NCI-H2227 treated with DMSO at 0.1 percent for 48 hours (cell line): ENCODE measurements at regions not wholly inside any gene's neighbourhood (a gene's known extent, or its start where the extent isn't known, plus 50 kb on each side); places are given as distances from the start of the nearest gene placed in this dataset.
"Not testable (repeated sequence)": the region's sequence is repeated elsewhere in the genome, so short reads cannot be mapped to it uniquely, and the experiment has no call there.

Experiments
- DNase-seq: peaks from one replicate; lab custom pipeline; 2025; lab: John Stamatoyannopoulos, UW

DNA sequence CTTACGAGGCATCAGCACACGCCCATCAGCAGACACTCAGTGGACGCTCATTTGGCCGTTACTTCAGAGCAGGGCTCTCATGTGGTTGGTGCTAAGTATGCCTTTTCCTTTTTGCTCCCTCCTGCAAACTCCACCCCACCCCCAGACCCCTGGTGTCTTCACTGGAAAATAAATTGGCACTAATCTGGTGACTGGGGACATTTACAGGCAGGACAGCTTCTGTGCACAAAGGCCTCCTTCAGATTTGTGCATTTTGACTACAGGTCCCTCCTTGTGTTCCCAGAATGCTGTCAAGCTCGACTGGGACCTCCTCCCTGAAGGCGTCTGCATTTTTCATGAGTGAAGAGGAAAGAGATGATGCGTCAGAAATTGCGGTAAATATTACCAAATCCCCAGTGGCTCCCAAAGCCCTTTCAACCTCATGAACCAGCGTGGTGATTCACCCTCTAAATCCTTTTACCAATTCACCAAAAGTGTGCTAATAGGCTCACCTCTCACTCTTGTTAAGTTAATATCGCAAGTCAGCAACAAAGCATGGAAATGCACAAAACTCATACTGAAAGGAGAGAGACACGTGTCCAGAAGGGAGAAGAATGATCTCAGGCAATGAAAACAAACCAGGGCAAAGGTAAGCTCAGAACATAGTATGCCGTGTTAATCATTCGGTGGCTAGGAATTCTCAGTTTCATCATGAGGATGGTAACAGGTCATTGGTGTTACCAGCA, 119.0 kb downstream of the NKX6-1 start:
- no peak for DNase-seq

DNA sequence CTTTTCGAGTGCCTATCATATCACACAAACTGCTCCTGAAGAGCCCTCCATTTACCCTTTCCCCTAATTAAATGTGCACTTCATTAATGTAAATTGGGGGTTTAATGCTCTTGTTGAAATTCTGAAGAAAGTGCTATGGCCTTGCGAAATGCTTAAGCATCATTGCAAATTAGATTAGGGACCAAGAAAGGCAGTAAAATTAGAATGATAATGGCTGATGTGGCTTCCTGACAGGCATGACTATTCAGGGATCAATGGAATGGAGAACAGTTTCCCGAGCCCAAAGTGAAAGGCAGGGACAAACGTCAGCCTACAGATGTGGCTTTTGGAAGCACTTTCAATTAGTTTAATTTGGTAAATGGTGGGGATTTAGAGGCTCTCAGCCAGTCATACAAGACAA, 120.1 kb downstream of the NKX6-1 start:
- no peak for DNase-seq

DNA sequence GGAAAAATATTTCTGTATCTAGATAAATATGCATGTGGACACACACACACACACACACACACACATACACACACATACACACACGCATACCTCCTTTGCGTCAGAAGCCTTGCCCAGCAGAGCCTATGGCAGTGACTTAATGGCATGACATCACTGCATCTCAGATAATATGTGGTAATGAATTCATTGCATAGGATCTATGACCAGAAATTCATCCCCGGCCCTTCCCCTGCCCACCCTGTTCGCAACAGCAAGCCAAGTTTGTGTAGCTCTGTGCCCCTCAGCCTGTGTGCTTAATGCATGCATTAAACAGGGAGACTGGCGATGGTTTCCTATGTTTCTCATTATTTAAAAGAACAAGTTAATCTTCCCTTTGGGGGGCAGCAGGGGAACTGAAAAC, 120.7 kb downstream of the NKX6-1 start:
- DNase-seq: no peak

GRCh38 chr4:84366907-84367306, 132.2 kb downstream of the NKX6-1 start:
- no peak for DNase-seq

GRCh38 chr4:84366161-84366560, 132.9 kb downstream of the NKX6-1 start:
- DNase-seq: no peak

DNA sequence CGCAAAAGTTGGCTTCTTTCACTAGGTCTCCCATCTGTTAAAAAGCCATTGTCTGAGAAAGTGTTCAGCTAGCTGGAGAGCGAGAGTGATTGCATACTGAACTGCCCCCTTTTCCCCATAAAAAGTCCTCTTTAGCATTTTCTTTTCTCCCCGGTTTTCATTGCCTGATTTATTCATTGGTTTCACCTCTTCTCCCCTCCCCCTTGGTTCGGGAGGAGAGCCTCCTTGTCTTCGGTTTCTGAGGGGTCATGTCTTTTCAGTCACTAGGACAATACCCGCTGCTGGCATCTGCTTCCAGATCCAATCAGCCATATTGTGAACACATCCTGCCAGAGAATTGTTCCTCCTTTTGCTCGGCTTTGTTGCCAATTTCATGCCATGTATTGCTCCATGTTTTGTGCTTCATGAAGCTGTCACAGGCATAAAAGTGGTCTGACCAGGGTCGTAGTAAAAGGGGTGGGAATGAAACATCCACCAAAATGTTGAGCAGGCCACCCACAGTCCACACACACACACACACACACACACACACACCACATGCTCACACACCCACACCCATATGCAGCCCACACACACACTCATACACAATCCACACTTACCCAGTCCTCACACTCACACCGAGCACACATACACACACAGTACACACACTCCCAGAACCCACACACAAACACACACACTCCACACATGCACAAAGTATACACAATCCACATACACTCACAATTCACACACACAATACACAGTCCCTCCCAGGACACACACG, 136.0 kb downstream of the NKX6-1 start:
- no peak for DNase-seq

DNA sequence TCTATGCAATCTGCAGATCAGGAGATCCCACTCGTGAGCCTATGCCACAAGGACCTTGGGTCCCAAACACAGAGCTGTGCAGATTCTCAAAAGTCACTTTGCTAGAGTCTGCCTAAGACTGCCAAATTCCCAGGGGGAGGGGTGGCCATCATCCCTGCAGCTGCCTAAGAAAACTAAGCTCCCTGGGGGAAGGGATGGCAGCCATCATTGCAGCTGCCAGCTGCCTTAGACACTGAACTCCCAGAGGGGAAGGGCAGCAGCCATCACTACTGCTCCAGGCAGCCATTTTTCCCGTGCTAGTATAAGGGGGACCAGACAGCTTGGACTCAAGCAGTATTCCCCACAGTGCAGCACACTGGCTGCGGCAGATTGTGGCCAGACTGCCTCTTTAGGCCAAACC, 156.9 kb downstream of the NKX6-1 start:
- DNase-seq: no peak

DNA sequence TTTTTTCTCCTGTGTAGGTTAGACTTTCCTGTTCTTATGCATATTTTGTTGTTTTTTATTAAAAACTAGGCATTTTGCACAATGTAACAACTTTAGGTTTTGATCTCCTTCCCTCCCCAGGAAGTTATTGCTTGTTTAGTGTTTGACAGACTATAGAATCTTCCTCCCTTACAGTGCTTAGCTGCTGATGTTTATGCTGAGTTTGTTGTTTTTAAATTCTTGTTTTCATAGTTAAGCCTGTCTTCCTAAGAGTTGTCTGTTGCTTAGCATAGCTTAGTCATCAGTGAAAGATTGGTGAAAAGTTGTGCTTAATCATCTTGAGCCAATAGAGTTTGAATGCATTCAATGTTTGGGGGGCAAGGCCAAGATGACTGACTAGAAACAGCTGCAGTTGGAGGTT, 157.5 kb downstream of the NKX6-1 start:
- no peak for DNase-seq

DNA sequence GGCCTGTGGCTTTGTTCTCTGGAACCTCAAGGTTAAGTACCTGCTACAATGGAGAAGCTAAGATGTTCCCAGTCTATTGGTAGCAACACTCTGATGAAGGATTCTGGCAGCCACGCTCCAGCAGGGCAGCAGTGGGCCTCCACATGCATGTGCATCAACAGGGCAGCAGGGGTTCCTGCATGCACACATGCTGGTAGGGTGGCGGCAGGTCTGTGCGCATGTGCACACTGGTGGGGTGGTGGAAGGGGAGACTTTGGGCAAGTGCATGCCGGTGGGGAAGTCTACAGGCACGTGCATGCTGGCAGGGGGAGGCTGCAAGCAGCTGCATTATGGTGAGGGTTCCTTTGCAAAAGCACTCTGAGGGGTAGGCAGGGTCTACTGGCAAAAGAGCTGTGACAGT, 160.7 kb downstream of the NKX6-1 start:
- DNase-seq: no peak

DNA sequence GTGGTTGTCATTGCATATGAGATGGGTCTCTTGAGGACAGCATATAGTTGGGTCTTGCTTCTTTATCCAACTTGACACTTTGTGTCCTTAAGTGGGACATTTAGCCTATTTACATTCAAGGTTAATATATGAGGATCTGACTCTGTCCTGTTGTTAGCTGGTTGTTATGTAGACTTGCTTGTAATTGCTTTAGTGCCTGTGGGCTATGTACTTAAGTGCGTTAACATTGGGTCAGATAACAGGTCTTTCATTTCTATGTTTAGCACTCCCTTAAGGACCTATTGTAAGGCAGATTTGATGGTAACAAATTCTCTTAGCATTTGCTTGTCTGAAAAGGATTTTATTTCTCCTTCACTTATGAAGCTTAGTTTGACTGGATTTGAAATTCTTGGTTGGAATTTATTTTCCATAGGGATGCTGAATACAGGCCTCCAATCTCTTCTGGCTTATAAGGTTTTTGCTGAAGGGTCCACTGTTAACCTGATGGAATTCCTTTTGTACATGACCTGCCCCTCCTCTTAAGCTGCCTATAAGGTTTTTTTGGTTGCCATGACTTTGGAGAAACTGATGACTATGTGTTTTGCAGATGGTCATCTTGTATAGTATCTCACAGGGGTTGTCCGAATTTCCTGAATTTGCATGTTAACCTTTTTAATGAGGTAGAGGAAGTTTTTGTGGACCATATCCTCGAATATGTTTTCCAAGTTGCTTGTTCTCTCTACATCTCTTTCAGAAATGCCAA, 162.0 kb downstream of the NKX6-1 start:
- no peak for DNase-seq

GRCh38 chr4:84327526-84327925, 171.6 kb downstream of the NKX6-1 start:
- DNase-seq: no peak

DNA sequence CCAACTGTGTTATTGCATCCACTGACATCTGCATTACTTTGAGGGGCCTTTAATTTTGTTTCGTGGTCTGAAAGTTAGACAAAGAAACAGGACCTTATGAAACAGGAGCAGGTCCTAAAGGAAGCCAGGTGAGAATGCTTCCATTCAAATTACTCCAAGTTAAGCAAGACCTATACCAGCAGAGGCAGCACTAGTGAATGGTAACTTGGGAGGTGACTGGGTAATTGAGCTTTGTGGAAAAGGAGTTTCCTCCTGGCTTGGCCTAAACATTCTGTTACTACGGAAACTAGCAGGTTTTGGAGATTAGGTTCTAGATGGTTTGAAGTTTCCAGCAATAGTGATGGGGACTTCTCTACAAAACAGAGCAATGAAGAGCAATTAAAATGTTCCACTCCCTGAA, 173.5 kb downstream of the NKX6-1 start:
- DNase-seq: no peak

DNA sequence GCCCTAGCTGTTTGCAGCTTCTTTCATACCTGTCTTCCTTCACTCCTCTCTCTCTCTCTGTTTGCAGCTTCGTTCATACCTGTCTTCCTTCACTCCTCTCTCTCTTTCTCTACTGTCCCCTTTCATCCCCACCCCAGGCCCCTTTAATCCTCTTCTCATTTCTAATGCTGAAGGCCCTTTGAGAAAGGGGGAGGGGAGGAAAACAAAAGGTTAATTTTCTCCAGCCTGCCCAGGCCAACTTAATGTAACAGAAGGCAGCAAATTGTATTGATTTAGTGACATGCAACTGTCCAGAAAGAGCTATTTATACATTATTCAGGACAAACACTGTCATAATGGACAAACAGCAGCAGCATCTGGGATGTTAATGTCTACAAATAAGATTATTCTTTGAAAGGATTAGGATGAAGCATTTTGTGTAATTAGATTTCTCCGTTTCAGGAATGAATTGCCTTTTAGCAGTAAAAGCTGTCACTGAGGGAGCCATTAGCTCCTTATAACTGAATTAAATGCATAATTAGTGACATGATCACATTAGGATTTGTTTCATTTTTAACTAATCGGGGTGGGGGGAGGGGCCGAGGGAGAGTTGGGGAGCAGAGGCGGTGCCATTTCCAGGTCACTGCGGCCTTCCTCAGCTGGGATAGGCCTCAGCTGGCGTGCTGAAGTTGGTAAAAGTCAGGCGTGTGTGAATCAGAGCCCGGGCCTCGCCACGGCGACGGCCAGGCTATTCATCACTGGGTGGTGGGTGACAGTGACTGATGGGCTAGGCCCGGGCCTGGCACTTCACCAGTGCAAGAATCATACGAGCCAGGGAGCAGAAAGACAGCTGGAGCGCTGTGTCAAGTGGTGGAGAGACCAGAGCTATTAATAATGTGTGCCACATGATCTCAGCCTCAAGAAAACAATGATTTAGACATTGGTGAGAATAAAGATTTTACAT, 174.5 kb downstream of the NKX6-1 start:
- DNase-seq: peak; percentile 5

- no peak for DNase-seq
These were observed 180.0 kb downstream of the NKX6-1 start for GRCh38 chr4:84319124-84319523.

DNA sequence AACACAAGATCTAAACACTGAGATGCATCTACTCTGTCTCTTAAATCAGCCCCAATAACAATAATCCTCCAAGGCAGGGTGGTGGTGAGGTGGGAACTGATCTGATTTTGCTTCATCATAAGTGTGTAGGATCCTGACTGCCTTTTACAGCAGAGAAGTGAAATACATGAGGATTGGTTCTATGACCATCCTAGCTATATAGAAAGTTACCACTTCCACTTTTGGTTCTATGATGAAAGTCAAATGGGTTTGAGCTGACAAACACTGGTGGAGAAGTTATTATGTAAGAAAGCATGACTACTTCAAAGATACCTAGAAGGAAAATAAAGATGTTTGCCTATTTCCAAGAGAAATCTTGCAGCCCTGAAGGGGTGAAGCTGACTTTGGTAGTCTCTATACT, 181.6 kb downstream of the NKX6-1 start:
- no peak for DNase-seq

GRCh38 chr4:84312426-84313012, 186.6 kb downstream of the NKX6-1 start:
- DNase-seq: no peak

GRCh38 chr4:84309191-84309590, 189.9 kb downstream of the NKX6-1 start:
- DNase-seq: no peak

DNA sequence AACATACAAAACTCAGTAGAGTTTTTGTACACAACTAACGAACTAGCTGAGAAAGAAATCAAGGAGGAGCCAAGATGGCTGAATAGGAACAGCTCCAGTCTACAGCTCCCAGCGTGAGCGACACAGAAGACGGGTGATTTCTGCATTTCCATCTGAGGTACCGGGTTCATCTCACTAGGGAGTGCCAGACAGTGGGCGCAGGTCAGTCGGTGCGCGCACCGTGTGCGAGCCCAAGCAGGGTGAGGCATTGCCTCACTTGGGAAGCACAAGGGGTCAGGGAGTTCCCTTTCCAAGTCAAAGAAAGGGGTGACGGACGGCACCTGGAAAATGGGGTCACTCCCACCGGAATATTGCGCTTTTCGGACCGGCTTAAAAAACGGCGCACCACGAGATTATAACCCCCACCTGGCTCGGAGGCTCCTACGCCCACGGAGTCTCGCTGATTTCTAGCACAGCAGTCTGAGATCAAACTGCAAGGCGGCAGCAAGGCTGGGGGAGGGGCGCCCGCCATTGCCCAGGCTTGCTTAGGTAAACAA, 200.3 kb downstream of the NKX6-1 start:
- not testable (repeated sequence) for DNase-seq

GRCh38 chr4:84298023-84298718, 200.9 kb downstream of the NKX6-1 start:
- no peak for DNase-seq

GRCh38 chr4:84291969-84292368, 207.1 kb downstream of the NKX6-1 start:
- no peak for DNase-seq

- DNase-seq: no peak
These were observed 213.0 kb downstream of the NKX6-1 start for GRCh38 chr4:84286048-84286447.
